Gastroesophageal sphincter (tissue), 3 donors: ENCODE measurements at regions not wholly inside any gene's neighbourhood (a gene's known extent, or its start where the extent isn't known, plus 50 kb on each side); places are given as distances from the start of the nearest gene placed in this dataset.

Experiments used
- CTCF ChIP-seq, 4 experiments: fragments of 200-600 bp in 2 of 4; fragments of 450-650 bp in 2 of 4; sonication (generic) in 1 of 4; IDR thresholded peaks; one replicate each; pipeline ENCODE4 v1.5.1; 2017 to 2019; ENCODE audit warnings: antibody characterized with exemption in 4 of 4, mild to moderate bottlenecking in 2 of 4, moderate library complexity in 2 of 4
- EP300 ChIP-seq: sonication (generic); formaldehyde crosslinking; IDR thresholded peaks from one replicate; pipeline ENCODE4 v1.6.1; 2017; ENCODE audit warnings: antibody characterized with exemption, mild to moderate bottlenecking
- POLR2A ChIP-seq, 2 donors: fragments of 450-650 bp; IDR thresholded peaks; one replicate each; pipeline ENCODE4 v1.6.1; 2017; ENCODE audit warnings: antibody characterized with exemption in 2 of 2, mild to moderate bottlenecking in 2 of 2, moderate library complexity in 1 of 2
- POLR2AphosphoS5 ChIP-seq: sonication (generic); formaldehyde crosslinking; IDR thresholded peaks from one replicate; pipeline ENCODE4 v1.6.1; 2017; ENCODE audit warnings: antibody characterized with exemption

GRCh38 chr5:77910602-77911188 lies 134.6 kb upstream of the TBCA start:
- TF ChIP-seq CTCF (IDR thresholded peaks at IDR 0.05) (no peak), POLR2A (IDR thresholded peaks at IDR 0.05) (no peak), EP300 (no peak), POLR2AphosphoS5 (no peak)
